ENCODE measurements at regions not wholly inside any gene's neighbourhood (a gene's known extent, or its start where the extent isn't known, plus 50 kb on each side); places are given as distances from the start of the nearest gene placed in this dataset.

- H3K36me3 Mint-ChIP-seq = no peaks in the 10 kb centered on the region
- H3K27me3 Mint-ChIP-seq = peaks cover 5% of the 10 kb centered on the region
- H3K9me3 Mint-ChIP-seq (ENCODE audit: low read depth) = no peaks in the 10 kb centered on the region
- H3K4me3 Mint-ChIP-seq = no peak overlapping the region
- H3K27ac Mint-ChIP-seq = no peak overlapping the region
- H3K4me1 Mint-ChIP-seq (ENCODE audit: low read depth) = no peaks in the 10 kb centered on the region
These were observed 80.4 kb downstream of the MICALL2 start for GRCh38 chr7:1378610-1379601.

DNA sequence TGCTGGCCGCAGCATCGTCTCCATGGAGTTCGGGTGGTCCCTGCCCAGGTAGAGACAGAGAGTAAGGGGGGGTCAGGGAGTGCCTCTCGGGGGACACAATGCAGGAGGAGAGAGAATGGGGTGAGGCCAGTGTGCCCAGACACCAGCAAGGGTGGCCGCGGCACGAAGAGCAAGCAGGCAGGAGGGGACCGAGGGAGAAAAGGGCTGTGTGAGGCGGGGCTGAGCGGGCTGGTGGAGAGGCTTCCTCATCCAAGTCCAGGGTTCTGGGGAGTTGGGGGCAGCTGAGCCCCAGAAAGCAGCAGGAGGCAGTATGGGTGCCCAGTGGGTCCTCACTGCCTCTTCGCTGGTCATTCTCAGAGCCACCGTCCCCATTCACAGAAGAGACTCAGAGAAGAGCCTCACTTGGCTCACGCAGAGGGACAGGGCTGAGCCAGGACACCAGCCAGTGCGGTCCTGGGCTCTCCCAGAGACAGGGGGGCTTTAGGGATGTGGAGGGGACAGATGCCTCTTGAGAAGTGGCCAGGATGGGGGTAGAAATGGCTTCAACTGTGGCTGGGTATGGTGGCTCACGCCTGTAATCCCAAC is 78.9 kb downstream of the MICALL2 start:
- H3K9me3 Mint-ChIP-seq (ENCODE audit: low read depth) = no peaks in the 10 kb centered on the region
- H3K4me3 Mint-ChIP-seq = no peak overlapping the region

GRCh38 chr7:1380821-1381580 is 78.3 kb downstream of the MICALL2 start:
- H3K27ac Mint-ChIP-seq = no peak overlapping the region
- H3K27me3 Mint-ChIP-seq = peaks cover 11% of the 10 kb centered on the region
- no peaks in the 10 kb centered on the region for H3K9me3 Mint-ChIP-seq (ENCODE audit: low read depth)
- H3K4me1 Mint-ChIP-seq (ENCODE audit: low read depth) = no peaks in the 10 kb centered on the region
- H3K4me3 Mint-ChIP-seq = no peak overlapping the region
- no peaks in the 10 kb centered on the region for H3K36me3 Mint-ChIP-seq

More for the DNA sequence above, 78.9 kb downstream of the MICALL2 start:
- H3K36me3 Mint-ChIP-seq = no peaks in the 10 kb centered on the region
- peaks cover 11% of the 10 kb centered on the region for H3K27me3 Mint-ChIP-seq
- H3K4me1 Mint-ChIP-seq (ENCODE audit: low read depth) = no peaks in the 10 kb centered on the region
- no peak overlapping the region for H3K27ac Mint-ChIP-seq

DNA sequence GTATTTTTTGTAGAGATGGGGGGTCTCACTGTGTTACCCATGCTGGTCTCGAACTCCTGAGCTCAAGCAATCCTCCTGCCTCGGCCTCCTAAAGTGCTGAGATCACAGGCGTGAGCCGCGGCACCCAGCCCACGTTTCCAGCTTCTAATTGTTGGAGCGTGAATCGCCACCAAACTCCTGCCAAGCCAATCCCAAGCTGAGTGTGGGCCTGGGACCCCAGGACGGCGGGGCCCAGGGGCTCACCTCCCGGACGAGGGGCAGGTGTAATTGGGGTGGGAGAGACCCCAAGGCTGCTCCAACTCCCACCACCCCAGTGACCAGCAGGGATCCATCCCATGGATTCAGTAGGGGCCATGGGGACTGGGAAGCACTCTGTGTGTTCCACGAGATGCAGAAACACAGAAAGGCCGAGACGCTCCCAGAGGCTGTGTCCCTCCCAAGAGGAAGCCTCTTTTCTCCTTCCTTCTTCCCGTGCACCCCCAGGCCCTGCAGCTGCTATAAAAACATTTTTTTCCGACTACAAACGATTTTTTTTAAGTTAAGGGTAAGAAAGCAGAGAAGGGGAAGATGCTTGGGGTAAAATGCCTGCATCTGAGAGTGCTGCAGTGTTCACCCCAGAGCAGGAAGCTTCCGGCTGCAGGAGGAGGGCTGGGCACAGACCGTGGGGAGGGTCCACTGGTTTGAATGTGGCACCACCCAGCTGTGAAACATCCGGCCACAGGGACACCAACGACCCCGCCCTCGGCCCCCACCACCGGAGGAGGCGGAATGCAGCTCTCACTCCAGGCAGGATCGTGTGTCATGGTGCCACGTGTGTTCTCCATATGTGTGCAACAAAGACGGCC is 76.5 kb downstream of the MICALL2 start:
- Mint-ChIP-seq H3K4me1 (ENCODE audit: low read depth) (no peaks in the 10 kb centered on the region), H3K9me3 (ENCODE audit: low read depth) (no peaks in the 10 kb centered on the region), H3K4me3 (no peak overlapping the region), H3K27ac (no peak overlapping the region), H3K36me3 (no peaks in the 10 kb centered on the region), H3K27me3 (peaks cover 10% of the 10 kb centered on the region)

DNA sequence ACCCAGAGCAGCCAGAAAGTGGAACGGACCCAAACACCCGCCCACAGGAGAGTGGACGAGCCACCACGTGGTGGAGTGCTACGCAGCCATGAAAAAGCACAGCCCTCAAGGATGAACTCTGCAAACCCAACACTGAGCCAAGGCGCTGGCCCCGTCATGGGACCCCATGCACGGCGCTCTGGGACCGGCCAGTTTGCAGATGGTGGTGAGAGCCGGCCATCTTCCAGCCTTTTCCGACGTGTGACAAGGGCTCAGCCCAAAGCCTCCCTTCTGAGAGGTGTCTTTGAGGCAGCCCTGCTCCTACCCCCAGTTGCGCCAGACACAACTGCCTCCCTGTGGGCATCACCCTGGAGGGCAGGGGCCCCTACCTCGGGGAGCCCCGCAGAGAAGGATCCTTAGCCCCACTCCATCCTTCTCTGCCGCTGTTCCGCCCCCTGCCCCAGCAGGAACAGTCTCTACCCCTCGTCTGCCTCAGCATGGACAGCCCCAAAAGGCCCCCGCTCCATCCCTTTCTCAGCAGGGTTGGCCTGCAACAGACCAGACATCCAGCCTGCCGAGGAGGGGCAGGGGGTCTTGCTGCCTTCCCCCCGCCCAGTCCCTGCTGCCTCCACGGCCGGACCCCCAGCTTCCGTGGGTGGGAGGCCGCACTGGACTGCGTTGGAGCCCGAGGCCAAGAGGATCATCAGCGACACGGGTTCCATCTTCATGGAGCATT is 75.7 kb downstream of the MICALL2 start:
- Mint-ChIP-seq H3K27ac (no peak overlapping the region), H3K36me3 (no peaks in the 10 kb centered on the region), H3K27me3 (peaks cover 10% of the 10 kb centered on the region), H3K9me3 (ENCODE audit: low read depth) (no peaks in the 10 kb centered on the region), H3K4me1 (ENCODE audit: low read depth) (no peaks in the 10 kb centered on the region), H3K4me3 (no peak overlapping the region)

- Mint-ChIP-seq H3K27me3 (peaks cover 14% of the 10 kb centered on the region), H3K4me3 (no peak overlapping the region), H3K4me1 (ENCODE audit: low read depth) (no peaks in the 10 kb centered on the region), H3K36me3 (no peaks in the 10 kb centered on the region), H3K27ac (no peak overlapping the region), H3K9me3 (ENCODE audit: low read depth) (no peaks in the 10 kb centered on the region)
These were observed 75.2 kb downstream of the MICALL2 start for GRCh38 chr7:1384113-1384415.

Data from activated naive CD8-positive, alpha-beta T cell (primary cell).